NCI-H1048 (cell line): ENCODE measurements at regions not wholly inside any gene's neighbourhood (a gene's known extent, or its start where the extent isn't known, plus 50 kb on each side); places are given as distances from the start of the nearest gene placed in this dataset.
A peak's percentile ranks its signal among the peaks of the same experiment; 100 is the strongest.

Experiments used
- DNase-seq: peaks from one replicate; lab custom pipeline; 2025; lab: John Stamatoyannopoulos, UW

DNA sequence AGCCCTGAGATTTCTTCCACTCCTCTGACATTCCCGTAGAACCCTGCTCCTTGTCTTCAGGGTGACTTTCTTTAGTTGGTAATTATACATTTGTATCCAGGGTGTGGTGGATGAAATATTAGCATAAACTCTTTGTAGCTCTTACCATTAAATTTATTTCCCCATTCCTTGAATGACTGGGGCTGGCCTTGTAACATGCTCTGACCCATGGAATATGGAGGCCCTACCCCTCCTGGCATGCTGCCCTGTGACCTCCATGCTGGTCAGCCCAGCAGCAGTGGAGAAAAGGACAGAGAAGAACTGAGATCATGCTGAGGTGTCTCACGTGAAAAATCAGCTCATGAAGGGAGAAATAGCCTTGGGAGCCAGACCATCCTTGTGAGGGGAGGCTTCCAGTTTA lies 96.1 kb upstream of the PROK2 start:
- DNase-seq = no peak

DNA sequence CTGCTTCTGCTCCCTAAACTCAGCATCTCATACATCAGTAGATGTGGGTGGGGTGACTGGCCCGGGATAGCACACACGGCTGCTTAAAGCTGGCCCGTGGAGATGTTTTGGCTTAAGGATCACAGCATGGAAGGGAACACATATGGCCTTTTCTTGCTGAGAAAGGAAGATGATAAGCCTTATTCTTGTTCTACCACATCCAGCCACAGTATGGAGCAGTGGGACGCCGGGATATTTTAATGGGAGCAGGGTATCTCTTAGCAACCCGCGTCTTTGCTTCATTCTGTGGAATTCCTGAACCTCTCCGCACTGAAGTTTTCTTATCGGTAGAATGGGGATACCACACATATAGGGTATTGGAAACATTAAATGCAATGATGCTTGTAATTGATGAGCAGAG lies 94.1 kb upstream of the PROK2 start:
- no peak for DNase-seq

DNA sequence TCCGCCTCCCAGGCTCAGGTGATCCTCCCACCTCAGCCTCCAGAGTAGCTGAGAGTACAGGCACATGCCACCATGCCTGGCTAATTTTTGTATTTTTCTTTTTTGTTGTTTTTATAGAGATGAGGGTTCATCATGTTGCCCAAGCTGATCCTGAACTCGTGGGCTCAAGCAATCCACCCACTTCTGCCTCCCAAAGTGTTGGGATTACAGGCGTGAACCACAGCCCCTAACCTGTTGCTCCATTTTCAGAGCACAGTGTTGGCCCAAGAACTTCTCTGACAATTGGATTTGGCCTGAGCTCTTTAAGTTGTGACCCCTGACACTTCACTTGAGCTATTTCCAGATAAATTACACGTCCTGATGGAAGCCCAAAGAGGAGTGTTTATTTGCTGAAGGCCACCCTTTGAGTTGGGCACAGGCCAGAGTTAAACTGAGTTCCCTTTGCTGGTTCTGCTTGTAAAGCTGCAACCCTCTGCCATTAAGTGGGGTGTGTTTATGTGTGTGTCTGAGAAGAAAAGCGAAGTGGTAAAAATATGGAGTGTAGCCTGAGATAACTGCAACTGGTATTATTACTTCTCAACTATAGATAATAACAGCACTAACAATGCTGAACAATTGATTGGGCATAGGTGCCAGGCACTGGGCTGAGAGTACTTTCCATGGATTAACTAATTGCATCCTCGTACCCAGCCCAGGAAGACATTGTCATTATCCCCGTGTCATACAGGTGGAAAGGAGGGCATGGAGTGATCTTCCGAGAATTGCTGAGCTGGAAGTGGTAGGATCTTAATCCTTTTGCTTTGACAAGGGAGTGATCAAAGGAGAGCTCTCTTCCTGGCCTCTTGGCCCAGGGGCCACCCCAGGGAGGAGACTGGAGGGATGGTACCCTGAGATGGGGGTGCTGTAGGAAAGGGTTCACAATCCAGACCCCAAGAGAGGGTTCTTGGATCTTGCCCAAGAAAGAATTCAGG lies 91.5 kb upstream of the PROK2 start:
- DNase-seq = no peak

DNA sequence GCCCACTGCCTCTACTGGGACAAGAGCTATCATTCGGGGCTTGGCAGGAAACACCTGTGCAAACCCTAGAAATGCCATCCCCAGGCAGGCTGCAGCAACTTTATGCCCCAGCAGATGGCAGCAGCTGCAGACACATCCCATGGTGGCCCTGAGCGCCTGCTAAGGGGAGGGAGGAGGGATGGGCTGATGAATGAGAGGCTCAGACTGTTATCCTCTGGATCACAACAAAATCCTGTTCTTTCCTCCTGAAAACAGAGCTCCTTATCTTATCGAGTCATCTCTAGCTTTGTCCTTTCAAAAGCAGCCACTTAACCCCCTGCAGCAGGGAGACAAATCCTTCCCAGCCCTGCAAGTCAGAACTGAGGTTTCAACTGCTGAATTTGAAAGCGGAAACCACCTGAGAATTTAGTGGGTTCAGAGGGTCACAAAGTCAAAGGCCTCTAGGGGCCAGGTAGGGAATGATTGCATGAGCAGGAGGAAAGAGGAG lies 90.6 kb upstream of the PROK2 start:
- DNase-seq = no peak

DNA sequence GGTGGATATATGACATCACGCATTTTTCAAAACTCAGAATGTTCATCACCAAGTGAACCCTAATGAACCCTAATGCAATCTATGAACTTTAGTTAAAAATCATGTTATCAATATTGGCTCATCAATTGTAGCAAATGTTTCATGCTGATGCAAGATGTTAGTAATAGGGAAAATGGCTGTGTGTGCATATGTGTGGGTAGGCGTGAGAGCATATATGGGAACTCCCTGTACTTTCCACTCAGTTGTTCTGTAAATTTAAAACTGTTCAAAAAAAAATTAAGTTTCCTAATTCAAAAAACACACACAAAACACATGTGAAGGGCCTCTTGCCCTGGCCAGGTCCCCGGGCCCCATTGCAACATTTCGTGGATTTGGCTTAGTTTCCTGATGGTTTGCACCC lies 89.7 kb upstream of the PROK2 start:
- no peak for DNase-seq

DNA sequence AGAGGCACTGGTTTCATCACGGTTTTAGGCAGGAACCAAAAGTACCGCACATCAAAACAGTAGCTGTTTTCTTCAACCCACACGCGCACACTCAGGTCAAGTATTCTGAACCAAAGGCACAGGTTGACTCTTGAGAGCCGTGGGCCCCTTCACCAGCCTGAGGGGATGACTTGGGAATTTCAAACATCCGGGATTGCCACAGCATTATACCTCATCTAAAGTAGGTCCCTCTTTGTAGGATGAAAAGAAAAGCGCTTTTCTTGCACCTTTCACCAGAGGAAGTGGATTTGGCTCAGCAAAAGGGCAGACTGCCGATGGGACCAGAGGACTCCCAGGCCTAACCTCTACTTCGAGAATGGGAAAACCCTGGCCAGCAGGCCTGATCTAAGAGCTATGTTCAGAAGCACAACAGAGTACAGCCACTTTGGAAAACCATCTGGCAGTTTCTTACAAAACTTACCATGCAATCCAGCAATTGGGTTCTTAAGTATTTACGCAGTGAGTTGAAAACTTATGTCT lies 88.2 kb upstream of the PROK2 start:
- DNase-seq = no peak

DNA sequence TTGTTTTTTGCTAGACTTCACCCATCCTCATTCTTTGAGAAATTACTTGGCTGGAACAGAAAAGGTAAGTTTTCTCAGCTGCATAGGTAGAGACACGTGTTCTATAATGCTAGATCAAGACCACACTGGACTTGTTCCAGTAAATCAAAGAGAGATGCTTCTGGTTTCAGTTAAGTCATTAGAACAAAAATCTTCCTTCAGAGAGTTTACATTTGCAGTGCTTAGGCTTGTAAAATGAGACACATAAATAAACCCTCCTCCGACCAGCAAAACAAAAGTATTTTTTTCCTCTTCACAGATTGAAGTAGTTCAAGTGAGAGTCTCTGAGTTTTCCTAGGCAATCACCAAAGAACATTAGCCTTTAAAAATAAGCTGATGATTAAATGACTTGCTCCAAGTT lies 87.3 kb upstream of the PROK2 start:
- no peak for DNase-seq

DNA sequence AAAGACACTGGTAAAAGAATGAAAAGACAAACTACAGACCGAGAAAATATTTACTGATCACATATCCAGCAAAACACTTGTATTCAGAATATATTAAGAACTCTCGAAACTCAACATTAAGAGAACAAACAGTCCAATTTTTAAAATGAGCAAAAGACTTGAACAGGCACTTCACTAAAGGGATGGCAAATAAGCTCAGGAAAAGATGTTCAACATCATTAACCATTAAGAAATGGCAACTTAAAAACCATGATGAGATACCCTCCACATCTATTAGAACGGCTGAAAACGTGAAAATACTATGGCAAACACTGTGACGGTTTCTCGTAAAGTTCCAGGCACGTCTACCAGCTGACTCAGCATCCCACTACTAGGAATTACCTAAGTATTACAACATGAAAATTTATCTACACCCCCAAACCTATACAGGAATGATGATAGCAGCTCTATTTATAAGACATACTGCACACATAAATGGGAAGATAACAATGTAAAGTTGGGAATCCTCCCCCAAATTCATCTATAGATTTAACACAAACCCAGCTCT lies 86.1 kb upstream of the PROK2 start:
- no peak for DNase-seq

DNA sequence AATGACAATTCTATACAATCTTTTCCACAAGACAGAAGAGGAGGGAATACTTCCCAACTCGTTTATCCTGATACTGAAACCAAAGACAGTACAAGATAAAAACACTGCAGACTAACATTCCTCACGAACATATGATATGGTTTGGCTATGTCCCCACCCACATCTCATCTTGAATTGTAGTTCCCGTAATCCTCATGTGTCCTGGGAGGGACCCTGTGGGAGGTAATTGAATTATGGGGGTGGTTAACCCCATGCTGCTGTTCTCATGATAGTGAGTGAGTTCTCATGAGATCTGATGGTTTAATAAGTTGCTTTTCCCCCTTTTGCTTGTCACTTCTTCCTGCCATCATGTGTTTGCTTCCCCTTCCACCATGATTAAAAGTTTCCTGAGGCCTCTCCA lies 83.9 kb upstream of the PROK2 start:
- DNase-seq = no peak

DNA sequence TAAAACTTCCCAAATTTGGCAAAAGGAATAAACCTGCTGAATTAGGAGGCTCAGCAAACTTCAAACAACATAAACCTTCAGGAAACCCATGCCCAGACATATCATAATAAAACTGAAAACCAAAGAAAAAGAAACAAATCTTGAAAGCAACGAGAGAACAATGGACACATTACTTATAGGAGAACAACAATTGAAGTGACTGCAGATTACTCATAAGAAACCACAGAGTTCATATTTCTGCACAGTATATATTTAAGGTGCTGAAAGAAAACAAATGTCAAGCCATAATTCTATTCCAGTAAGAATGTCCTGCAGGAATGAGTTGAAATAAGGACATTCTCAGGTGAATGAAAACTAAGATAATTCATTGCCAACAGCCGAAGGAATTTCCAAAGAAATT lies 80.8 kb upstream of the PROK2 start:
- no peak for DNase-seq

DNA sequence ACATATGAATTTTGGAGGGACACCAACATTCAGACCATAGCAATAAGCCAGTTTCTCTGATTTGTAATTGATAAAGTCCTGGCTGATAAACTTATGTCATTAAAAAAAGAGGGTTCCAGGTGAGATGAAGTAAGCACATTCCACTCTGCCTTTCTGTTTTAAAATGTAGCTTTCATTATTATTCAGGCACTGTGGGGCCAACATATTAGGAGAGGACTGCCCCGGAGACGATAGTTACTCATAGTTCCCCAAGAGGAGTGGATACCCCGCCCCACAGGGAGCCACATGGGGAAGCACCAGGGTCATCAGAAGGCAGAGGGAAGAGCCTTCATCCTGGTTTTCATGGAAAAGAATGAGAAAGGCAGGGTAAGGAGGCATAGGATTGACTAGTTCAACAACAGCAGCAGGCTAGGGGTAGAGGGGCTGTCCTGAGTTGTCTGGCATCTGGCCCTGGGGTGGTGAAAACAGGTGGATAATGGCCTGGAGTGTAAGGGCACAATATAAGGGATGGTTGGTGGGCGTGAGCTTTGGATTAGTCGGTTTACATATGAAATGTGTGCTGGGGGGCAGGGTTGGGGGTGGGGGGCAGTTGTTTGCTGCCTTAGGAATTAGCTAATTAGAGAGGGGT lies 78.7 kb upstream of the PROK2 start:
- DNase-seq = no peak

DNA sequence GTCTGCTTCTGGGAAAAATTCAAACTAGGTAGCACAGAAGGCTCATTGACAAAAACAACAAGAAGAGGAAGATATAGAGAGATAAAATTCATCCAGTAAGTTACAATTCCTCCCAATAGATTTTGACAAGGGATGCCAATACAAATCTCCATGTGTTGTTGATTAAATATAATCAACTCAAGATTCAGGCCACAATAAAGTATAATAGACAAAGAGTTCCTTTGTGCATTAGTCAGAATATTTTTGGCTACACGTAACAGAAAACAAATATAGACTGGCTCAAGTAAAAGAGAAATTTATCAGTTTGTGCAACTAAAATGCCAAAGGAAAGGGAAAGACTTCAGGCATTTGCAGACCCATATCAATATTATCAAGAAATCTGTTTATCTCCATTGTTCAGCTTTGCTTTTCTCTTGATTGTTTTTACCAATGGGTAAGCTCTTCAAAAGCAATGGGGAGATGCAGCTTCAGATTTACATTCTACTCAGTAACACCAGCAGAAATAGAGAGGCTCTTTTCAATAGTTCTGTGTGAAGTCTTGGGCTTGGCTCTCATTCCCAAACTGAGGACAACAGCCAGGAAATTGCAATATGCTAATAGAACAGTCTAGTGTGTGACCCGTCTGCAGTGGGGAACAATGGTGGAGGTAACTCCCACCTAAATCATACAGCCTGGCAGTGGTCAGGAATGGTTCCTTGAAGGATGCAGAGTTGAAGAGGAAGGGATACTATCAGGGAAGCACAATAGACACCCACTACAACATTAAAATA lies 77.6 kb upstream of the PROK2 start:
- no peak for DNase-seq

DNA sequence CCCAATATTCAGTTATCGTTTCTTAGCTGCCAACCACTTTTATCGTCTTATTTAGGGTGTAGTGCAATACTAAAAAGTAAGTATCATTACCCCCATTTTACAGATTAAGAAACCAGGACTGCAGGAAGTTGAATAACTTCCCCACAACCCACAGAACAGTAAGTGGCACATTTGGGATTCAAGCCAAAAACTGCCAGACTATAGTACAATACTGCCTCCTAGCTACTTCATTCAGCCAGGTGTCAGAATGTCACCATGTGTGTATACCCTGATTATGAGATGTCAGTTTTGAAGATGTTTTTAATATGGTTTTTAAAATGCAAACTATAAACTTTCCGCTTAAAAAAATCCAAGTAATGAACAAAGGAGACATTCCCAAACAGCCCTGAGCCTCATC lies 74.2 kb upstream of the PROK2 start:
- DNase-seq = peak; percentile 30

DNA sequence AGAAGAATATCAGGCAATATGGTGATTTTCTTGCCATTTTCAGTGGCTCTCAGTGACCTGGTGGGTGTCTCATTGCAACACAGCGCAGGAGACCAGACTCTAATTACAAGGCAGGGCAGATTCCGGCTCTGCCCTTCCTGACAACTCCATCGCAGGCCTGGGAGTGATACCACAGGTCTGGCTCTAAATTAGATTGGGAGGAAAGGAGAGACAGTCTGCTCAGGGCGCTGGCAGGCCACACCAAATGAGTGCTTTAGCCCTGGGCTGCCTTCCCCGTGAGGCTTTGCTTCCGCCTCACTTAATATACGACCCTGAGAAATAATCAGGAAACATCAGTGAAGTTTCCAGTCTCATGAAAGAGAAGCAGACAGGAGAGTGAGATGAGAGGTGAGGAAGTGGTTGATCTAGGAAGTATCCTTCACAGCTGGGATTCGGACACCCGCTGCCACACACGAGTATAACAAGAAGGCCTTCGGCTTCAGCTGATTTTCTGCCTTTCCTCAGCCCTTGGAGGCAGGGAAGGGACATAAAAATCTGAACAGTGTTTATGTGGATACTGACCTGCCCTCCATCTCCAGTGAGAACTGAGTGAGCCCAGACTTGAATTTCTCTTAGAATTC lies 73.7 kb upstream of the PROK2 start:
- DNase-seq = no peak

DNA sequence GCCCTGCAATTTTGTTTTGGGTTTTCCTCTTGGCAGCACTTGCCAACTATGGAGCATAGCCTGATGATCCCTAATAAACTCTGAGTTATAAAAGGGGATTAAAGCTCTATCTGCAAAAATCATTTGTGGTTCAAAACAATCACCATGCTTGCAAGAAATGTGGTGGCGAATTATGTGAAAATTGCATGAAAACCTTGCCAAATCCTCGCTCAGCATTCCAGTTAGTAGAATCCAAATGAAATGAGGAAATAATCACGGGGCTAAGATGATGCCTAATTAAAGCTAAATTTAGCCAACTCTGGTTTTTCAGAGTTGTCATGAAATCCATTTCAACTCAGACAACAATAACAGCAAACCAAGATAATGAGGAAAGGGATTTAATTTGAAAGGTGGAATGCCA lies 73.0 kb upstream of the PROK2 start:
- DNase-seq = no peak

DNA sequence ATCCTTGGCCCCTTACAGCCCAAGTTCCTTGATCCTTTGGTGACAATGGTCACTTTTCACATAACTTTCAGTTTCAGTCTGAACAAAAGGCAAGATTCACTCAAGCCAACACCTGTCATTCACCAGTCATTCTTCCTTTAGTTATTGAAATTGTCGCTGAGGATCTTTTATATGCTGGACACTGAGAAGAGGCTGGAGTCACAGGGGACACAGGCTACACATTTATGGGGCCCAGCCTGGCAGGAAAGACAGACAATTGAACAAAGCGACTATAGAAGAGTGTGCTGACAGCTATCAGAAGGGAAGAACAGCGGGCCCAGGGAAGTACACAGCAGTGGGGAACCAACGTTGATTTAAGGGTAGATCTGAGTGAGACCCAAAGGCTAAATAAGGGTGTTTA lies 69.8 kb upstream of the PROK2 start:
- DNase-seq = no peak

DNA sequence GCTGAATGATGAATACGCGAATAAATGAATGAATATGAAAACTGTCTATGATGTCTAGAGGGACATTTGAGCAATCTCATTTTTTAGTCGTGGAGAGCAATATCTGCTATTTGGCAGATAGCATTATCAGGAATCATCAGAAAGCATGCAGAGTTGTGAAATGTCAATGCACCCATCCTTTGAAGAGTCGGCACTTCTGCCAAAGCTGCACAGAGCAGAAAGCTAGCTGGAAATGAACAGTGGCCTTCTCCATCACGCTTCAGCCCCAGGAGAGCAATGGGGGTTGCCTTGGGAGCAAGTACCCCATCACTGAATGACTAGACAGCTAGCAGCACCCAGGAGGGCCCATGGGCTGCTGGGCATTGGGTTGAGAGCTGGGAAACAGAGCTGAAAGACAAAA lies 69.1 kb upstream of the PROK2 start:
- DNase-seq = no peak

DNA sequence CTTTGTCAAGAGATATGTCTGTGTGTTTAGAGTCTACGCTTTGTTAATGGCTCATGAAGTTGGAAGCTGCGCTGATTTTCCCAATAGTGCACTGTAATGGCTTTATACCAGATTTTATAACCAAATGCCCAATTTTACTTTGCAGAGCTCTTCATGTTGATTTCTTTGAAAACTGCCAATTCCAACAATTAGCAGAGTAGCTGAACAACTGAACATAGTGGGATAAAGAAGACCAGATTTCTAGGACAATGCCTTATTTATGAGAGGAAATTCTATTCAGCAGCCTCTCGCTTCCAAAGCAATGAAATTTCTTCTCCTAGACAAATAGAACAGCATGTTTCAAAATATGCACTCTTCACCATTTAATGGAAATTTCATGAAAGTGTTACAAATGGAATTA lies 66.9 kb upstream of the PROK2 start:
- no peak for DNase-seq

DNA sequence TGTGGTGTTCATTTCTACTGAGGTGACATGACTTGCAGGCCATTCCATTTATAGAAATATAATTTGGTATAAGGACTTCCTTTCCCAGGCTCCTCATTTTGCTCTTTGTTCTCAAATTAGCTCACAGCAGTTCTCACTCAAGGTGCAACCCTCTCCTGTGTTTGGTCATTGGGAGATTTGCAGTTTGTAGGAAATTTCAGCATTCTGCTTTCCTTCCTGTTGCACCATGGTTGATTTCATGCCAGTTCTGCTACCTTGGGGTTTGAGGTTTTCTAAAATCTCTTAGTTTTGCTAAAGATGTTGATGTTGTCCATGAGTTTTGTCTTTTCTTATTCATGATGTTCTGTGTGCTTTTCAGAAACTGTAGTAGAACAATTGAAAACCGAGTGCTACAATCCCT lies 65.7 kb upstream of the PROK2 start:
- no peak for DNase-seq

DNA sequence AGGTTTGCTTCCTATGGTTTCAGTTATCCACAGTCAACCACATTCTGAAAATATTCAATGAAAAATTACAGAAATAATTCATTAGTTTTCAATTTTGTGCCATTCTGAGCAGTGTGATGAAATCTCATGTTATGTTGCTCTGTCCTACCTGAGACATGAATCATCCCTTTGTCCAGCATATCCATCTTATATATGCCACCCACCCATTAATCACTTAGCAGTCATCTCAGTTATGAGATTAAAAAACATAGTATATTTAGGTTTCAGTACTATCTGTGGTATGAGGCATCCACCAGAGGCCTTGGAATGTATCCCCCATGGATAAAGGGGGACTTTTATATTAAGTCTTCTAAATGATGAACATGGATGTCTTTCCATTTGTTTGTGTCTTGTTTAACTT lies 64.7 kb upstream of the PROK2 start:
- no peak for DNase-seq

DNA sequence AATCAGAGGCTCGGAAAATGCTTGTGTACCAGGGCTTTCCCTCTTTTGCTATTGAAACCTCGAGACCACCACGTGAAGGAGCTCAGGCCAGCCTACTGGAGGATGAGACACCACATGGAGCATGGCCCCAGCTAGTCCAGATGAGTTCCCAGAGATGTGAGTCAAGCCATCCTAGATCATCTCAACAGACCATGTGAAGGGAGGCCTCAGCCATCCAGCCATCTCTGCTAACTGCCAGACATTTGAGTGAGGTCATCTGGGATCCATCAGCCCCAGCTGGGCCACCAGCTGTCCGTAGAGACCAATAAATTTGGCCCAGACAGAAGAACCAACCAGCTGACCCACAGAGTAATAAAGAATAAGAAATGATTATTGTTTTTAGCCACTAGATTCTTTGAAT lies 62.8 kb upstream of the PROK2 start:
- DNase-seq = no peak

DNA sequence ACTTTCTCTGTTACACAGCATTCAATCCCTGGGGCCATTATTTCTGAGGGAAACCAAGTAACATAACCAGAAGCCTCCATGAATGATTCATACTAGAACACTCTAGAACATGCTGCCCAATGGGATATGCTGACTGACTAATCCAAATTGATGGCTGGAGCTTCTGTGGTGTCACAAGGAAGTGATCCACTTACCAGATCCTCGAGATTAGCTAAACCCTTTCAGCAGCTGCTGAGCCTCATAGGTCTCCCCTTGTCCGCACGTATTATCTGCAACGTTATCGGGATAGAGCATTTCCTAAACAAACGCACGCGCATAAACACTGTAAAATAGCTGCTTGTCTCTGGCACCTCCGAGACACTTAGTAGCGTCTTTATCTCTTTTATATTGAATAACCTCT lies 61.2 kb upstream of the PROK2 start:
- DNase-seq = no peak
